Neural cell (in vitro differentiated cells): ENCODE measurements at regions not wholly inside any gene's neighbourhood (a gene's known extent, or its start where the extent isn't known, plus 50 kb on each side); places are given as distances from the start of the nearest gene placed in this dataset.

Source experiments
- H2AFZ ChIP-seq: fragments of 200-600, 300-800 bp; sonication (generic), shearing (Covaris generic); 2 replicates; pipeline ENCODE4 v1.6.0; 2014; ENCODE audit warnings: low read depth, mild to moderate bottlenecking, antibody characterized with exemption, low read length, moderate library complexity
- H3F3A ChIP-seq: fragments of 200-600 bp; shearing (Covaris generic); 2 replicates; pipeline ENCODE4 v1.6.1; 2016; ENCODE audit warnings: mild to moderate bottlenecking, moderate library complexity, mixed read lengths, antibody characterized with exemption, low read length; ENCODE audit not compliant: insufficient read depth, poor library complexity, severe bottlenecking
- H3K27ac ChIP-seq: fragments of 200-600, 300-800 bp; sonication (generic), shearing (Covaris generic); 2 replicates; pipeline ENCODE4 v1.5.1; 2014; ENCODE audit warnings: mild to moderate bottlenecking, low read length, moderate library complexity
- H3K27me3 ChIP-seq: fragments of 300-800, 200-600 bp; sonication (generic), shearing (Covaris generic); 2 replicates; pipeline ENCODE4 v1.6.0; 2014; ENCODE audit warnings: mild to moderate bottlenecking, low read depth, low read length, moderate library complexity; ENCODE audit not compliant: insufficient read depth
- H3K36me3 ChIP-seq: fragments of 300-800, 200-600 bp; sonication (generic), shearing (Covaris generic); 2 replicates; pipeline ENCODE4 v1.5.1; 2014; ENCODE audit warnings: mild to moderate bottlenecking, antibody characterized with exemption, low read length, moderate library complexity; ENCODE audit not compliant: insufficient read depth
- H3K4me2 ChIP-seq: fragments of 300-800, 200-600 bp; sonication (generic), shearing (Covaris generic); 2 replicates; pipeline ENCODE4 v1.6.0; 2014; ENCODE audit warnings: mild to moderate bottlenecking, low read length
- H3K4me3 ChIP-seq: fragments of 300-800, 200-600 bp; sonication (generic), shearing (Covaris generic); 2 replicates; pipeline ENCODE4 v1.5.1; 2014; ENCODE audit warnings: mild to moderate bottlenecking, low read length, moderate library complexity
- H3K79me2 ChIP-seq: fragments of 200-600 bp; shearing (Covaris generic); replicated peaks from 2 replicates; pipeline ENCODE4 v1.6.0; 2014; ENCODE audit warnings: mild to moderate bottlenecking, low read length, moderate library complexity; ENCODE audit not compliant: insufficient read depth
- H3K9ac ChIP-seq: fragments of 300-800, 200-600 bp; sonication (generic), shearing (Covaris generic); 2 replicates; pipeline ENCODE4 v1.6.1; 2016; ENCODE audit warnings: mild to moderate bottlenecking, low read length, mixed read lengths
- H3K9me2 ChIP-seq: fragments of 200-600 bp; shearing (Covaris generic); 2 replicates; pipeline ENCODE4 v1.6.1; 2016; ENCODE audit warnings: mild to moderate bottlenecking, low read length, mixed read lengths; ENCODE audit not compliant: insufficient read depth
- H3K9me3 ChIP-seq: fragments of 200-600, 300-800 bp; sonication (generic), shearing (Covaris generic); 2 replicates; pipeline ENCODE4 v1.6.1; 2016; ENCODE audit warnings: mild to moderate bottlenecking, mixed run types, low read length, moderate library complexity, mixed read lengths
- H4K20me1 ChIP-seq: fragments of 200-600 bp; shearing (Covaris generic); 2 replicates; pipeline ENCODE4 v1.6.1; 2016; ENCODE audit warnings: mild to moderate bottlenecking, mixed run types; ENCODE audit not compliant: insufficient read depth
- CTCF ChIP-seq: fragments of 450-650 bp; IDR thresholded peaks from 2 replicates; pipeline ENCODE4 v1.5.1; 2014; ENCODE audit warnings: antibody characterized with exemption, mild to moderate bottlenecking, moderate library complexity; ENCODE audit not compliant: poor library complexity, severe bottlenecking
- EP300 ChIP-seq: fragments of 450-650 bp; conservative IDR thresholded peaks from 2 replicates; pipeline ENCODE4 v1.6.1; 2014; ENCODE audit warnings: antibody characterized with exemption, mild to moderate bottlenecking, moderate library complexity; ENCODE audit not compliant: poor library complexity, severe bottlenecking
- EZH2 ChIP-seq: fragments of 200-600, 300-800 bp; shearing (Covaris generic), sonication (generic); IDR thresholded peaks from 2 replicates; pipeline ENCODE4 v1.6.1; 2014; ENCODE audit warnings: antibody characterized with exemption, low read length, borderline replicate concordance, mild to moderate bottlenecking; ENCODE audit not compliant: insufficient read depth, poor library complexity, severe bottlenecking
- MXI1 ChIP-seq: fragments of 450-650 bp; conservative IDR thresholded peaks from 2 replicates; pipeline ENCODE4 v1.6.1; 2014; ENCODE audit warnings: antibody characterized with exemption, mild to moderate bottlenecking; ENCODE audit not compliant: poor library complexity, severe bottlenecking
- POLR2AphosphoS5 ChIP-seq: IDR thresholded peaks from 2 replicates; pipeline ENCODE4 v1.6.1; 2012
- RAD21 ChIP-seq: fragments of 450-650 bp; conservative IDR thresholded peaks from 2 replicates; pipeline ENCODE4 v1.6.1; 2014; ENCODE audit warnings: antibody characterized with exemption, mild to moderate bottlenecking, moderate library complexity
- REST ChIP-seq: IDR thresholded peaks from 2 replicates; pipeline ENCODE4 v1.6.1; 2012; ENCODE audit warnings: borderline replicate concordance
- SMC3 ChIP-seq: fragments of 450-650 bp; conservative IDR thresholded peaks from 2 replicates; pipeline ENCODE4 v1.6.1; 2014; ENCODE audit warnings: antibody characterized with exemption, mild to moderate bottlenecking, moderate library complexity; ENCODE audit not compliant: poor library complexity
- TAF1 ChIP-seq: IDR thresholded peaks from 2 replicates; pipeline ENCODE4 v1.6.1; 2012; ENCODE audit warnings: low read depth

GRCh38 chr2:138446043-138446442 lies 55.5 kb upstream of the SPOPL start:
- Histone ChIP-seq H3K79me2 (no peaks in the 10 kb centered on the region), H2AFZ (no peak overlapping the region), H3K27ac (no peak overlapping the region), H3K9me3 (no peaks in the 10 kb centered on the region), H4K20me1 (no peaks in the 10 kb centered on the region), H3K4me3 (no peak overlapping the region), H3K36me3 (no peaks in the 10 kb centered on the region), H3K27me3 (no peaks in the 10 kb centered on the region), H3K4me2 (no peak overlapping the region), H3K9ac (no peak overlapping the region), H3K9me2 (no peaks in the 10 kb centered on the region), H3F3A (no peaks in the 10 kb centered on the region)
- no peak for TF ChIP-seq MXI1
- TF ChIP-seq TAF1, result no peak
- TF ChIP-seq EZH2, result no peak
- TF ChIP-seq EP300, result no peak
- TF ChIP-seq SMC3, result no peak
- TF ChIP-seq RAD21, result no peak
- no peak for TF ChIP-seq REST
- no peak for TF ChIP-seq CTCF
- TF ChIP-seq POLR2AphosphoS5, result no peak

- Histone ChIP-seq H4K20me1 (no peaks in the 10 kb centered on the region), H3K9me2 (no peaks in the 10 kb centered on the region), H3K4me2 (no peak overlapping the region), H2AFZ (no peak overlapping the region), H3K79me2 (no peaks in the 10 kb centered on the region), H3K27me3 (no peaks in the 10 kb centered on the region), H3K4me3 (no peak overlapping the region), H3K9ac (no peak overlapping the region), H3F3A (no peaks in the 10 kb centered on the region), H3K36me3 (no peaks in the 10 kb centered on the region), H3K27ac (no peak overlapping the region), H3K9me3 (no peaks in the 10 kb centered on the region)
- no peak for TF ChIP-seq REST
- TF ChIP-seq RAD21, result no peak
- TF ChIP-seq SMC3, result no peak
- TF ChIP-seq CTCF, result no peak
- TF ChIP-seq TAF1, result no peak
- TF ChIP-seq EP300, result no peak
- TF ChIP-seq MXI1, result no peak
- no peak for TF ChIP-seq EZH2
- no peak for TF ChIP-seq POLR2AphosphoS5
These were observed 53.5 kb upstream of the SPOPL start for GRCh38 chr2:138447889-138448570.
